OCI-LY7 (cell line): ENCODE measurements at regions not wholly inside any gene's neighbourhood (a gene's known extent, or its start where the extent isn't known, plus 50 kb on each side); places are given as distances from the start of the nearest gene placed in this dataset.

Experiments used
- EZH2phosphoT487 ChIP-seq: fragments of 200-600 bp; sonication (generic); IDR thresholded peaks from 2 replicates; pipeline ENCODE4 v1.6.1; 2018; ENCODE audit warnings: low read depth, borderline replicate concordance, mild to moderate bottlenecking, mixed run types, antibody characterized with exemption, low read length, moderate library complexity, mixed read lengths
- TF ChIP-seq, protein P1 (sequence below): fragments of 200-600 bp; sonication (generic); conservative IDR thresholded peaks from 2 replicates; pipeline ENCODE4 v1.5.1; 2014; ENCODE audit warnings: mild to moderate bottlenecking, antibody characterized with exemption, low read length, moderate library complexity, mixed read lengths

- TF ChIP-seq, protein P1, sequence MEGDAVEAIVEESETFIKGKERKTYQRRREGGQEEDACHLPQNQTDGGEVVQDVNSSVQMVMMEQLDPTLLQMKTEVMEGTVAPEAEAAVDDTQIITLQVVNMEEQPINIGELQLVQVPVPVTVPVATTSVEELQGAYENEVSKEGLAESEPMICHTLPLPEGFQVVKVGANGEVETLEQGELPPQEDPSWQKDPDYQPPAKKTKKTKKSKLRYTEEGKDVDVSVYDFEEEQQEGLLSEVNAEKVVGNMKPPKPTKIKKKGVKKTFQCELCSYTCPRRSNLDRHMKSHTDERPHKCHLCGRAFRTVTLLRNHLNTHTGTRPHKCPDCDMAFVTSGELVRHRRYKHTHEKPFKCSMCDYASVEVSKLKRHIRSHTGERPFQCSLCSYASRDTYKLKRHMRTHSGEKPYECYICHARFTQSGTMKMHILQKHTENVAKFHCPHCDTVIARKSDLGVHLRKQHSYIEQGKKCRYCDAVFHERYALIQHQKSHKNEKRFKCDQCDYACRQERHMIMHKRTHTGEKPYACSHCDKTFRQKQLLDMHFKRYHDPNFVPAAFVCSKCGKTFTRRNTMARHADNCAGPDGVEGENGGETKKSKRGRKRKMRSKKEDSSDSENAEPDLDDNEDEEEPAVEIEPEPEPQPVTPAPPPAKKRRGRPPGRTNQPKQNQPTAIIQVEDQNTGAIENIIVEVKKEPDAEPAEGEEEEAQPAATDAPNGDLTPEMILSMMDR, result no peak
- no peak for TF ChIP-seq EZH2phosphoT487
These were observed 971.8 kb upstream of the DEFB115 start for GRCh38 chr20:30285677-30286076.
